ENCODE measurements at regions not wholly inside any gene's neighbourhood (a gene's known extent, or its start where the extent isn't known, plus 50 kb on each side); places are given as distances from the start of the nearest gene placed in this dataset.

DNA sequence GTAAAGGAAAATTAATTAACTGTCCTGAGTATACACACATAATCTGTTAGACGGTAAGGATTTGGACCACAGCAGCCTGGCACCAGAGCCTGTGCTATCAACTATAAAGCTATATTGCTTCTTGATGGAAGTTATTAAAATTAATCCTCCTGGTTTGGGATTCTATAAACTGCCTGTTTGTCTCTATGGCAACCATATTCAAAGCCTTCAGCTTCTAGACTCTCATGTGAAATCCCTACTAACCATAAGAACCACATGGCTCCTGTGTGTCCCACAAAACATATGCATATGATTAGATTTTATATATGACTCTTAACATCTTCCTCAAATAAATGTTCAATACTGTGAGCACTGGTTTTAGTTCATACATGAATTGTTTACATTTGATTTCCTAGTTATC lies 380.8 kb downstream of the ANKRD50 start:
- in situ Hi-C loops (cut with MboI), result loop anchor here (10.0 kb wide), 1 partner anchor 933 kb away; no protein-coding TSS in a partner anchor
- Histone ChIP-seq H3K4me1 (ENCODE audit: insufficient read depth) (0 out of 2 replicates have a peak, but pooled peaks cover 4% of the 10 kb centered on the region), H3K9me3 (ENCODE audit: low read depth) (no peaks in the 10 kb centered on the region), H3K79me2 (ENCODE audit: insufficient read depth) (no peaks in the 10 kb centered on the region), H3K9ac (no peak overlapping the region), H3K9me2 (ENCODE audit: insufficient read depth) (no peaks in the 10 kb centered on the region), H3K4me3 (no peak overlapping the region), H2AFZ (no peak overlapping the region), H3F3A (ENCODE audit: insufficient read depth) (no peaks in the 10 kb centered on the region), H3K27me3 (replicated peaks; ENCODE audit: insufficient read depth) (no peaks in the 10 kb centered on the region), H3K36me3 (ENCODE audit: low read depth) (no peaks in the 10 kb centered on the region), H3K27ac (no peak overlapping the region), H3K4me2 (ENCODE audit: unreplicated experiment) (no peak overlapping the region), H4K20me1 (ENCODE audit: insufficient read depth) (no peaks in the 10 kb centered on the region)
- WGBS, 2 experiments (ENCODE audit: low coverage in 1 of 2, low lambda C conversion rate in 2 of 2, missing lambda C conversion rate in 2 of 2), result 92 to 96% methylated on average over 1 of the region's 1 CpG
- DNase-seq, result no peak
- no peak for TF ChIP-seq EZH2phosphoT487 (IDR thresholded peaks at IDR 0.05; ENCODE audit: insufficient read depth, low read depth)
- no peak for TF ChIP-seq EZH2 (IDR thresholded peaks at IDR 0.05; ENCODE audit: insufficient read depth, poor library complexity, severe bottlenecking)

DNA sequence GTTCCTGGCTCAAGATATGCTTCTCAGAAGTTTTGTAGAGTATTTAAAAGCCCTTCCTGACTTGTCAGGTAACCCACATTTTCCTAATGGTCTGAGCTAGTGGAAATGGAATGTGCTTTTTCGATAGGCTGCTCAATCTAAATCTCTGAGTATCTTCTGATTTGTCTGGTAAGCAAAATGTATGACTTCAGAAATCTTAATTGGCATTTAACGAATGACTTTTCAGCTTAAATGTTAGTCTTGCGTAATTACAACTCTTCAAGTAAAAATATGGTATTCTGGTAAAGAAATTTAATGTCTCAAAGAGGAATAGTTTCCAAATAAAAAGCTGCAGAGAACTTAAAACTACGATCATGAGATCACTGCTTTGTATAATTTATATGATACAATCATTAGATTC lies 379.1 kb downstream of the ANKRD50 start:
- Histone ChIP-seq H3K27me3 (replicated peaks; ENCODE audit: insufficient read depth) (no peaks in the 10 kb centered on the region), H3K9me2 (ENCODE audit: insufficient read depth) (no peaks in the 10 kb centered on the region), H3K9me3 (ENCODE audit: low read depth) (no peaks in the 10 kb centered on the region), H3K9ac (no peak overlapping the region), H3K27ac (no peak overlapping the region), H3K4me3 (no peak overlapping the region), H2AFZ (no peak overlapping the region), H3K36me3 (ENCODE audit: low read depth) (no peaks in the 10 kb centered on the region), H3K4me1 (ENCODE audit: insufficient read depth) (0 out of 2 replicates have a peak, but pooled peaks cover 4% of the 10 kb centered on the region), H3K4me2 (ENCODE audit: unreplicated experiment) (no peak overlapping the region), H3F3A (ENCODE audit: insufficient read depth) (no peaks in the 10 kb centered on the region), H3K79me2 (ENCODE audit: insufficient read depth) (no peaks in the 10 kb centered on the region), H4K20me1 (ENCODE audit: insufficient read depth) (no peaks in the 10 kb centered on the region)
- in situ Hi-C loops (cut with MboI), result loop anchor here (10.0 kb wide), 1 partner anchor 931 kb away; no protein-coding TSS in a partner anchor
- no peak for DNase-seq
- TF ChIP-seq EZH2phosphoT487 (IDR thresholded peaks at IDR 0.05; ENCODE audit: insufficient read depth, low read depth) (no peak), EZH2 (IDR thresholded peaks at IDR 0.05; ENCODE audit: insufficient read depth, poor library complexity, severe bottlenecking) (no peak)
- 40 to 43% methylated on average over 4 of the region's 4 CpGs for WGBS, 2 experiments (ENCODE audit: low coverage in 1 of 2, low lambda C conversion rate in 2 of 2, missing lambda C conversion rate in 2 of 2)

DNA sequence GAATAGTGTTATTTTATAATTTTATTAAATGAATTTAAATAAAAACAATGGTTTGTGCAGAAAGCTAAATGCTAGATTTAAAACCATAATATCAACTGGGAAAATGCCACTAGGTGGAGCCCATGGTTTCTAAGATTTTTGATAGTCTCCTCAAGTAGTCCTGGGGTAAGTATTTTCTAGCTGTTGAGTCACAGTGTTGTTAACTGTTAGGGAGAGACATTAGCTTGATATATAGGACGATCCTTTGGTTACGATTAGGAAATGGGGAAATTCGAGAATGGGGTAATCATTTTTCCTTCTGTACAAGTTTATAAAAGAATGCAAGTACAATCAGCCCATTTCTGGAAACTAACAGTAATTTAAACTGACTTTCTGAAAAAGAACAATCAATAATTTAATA lies 378.4 kb downstream of the ANKRD50 start:
- in situ Hi-C loops (cut with MboI), result loop anchor here (10.0 kb wide), 1 partner anchor 931 kb away; no protein-coding TSS in a partner anchor
- no peak overlapping the region for H3K27ac ChIP-seq
- H3K9me3 ChIP-seq (ENCODE audit: low read depth), result no peaks in the 10 kb centered on the region
- 0 out of 2 replicates have a peak overlapping the region, but pooled peaks have one; percentile 16 for H3K9ac ChIP-seq
- H3K36me3 ChIP-seq (ENCODE audit: low read depth), result no peaks in the 10 kb centered on the region
- 0 out of 2 replicates have a peak, but pooled peaks cover 4% of the 10 kb centered on the region for H3K4me1 ChIP-seq (ENCODE audit: insufficient read depth)
- H4K20me1 ChIP-seq (ENCODE audit: insufficient read depth), result no peaks in the 10 kb centered on the region
- H3K4me2 ChIP-seq (ENCODE audit: unreplicated experiment), result peak overlapping the region; percentile 64
- H2AFZ ChIP-seq, result peak overlapping the region; percentile 36; the same call in 1 of the 2 replicates
- no peaks in the 10 kb centered on the region for H3K27me3 ChIP-seq (replicated peaks; ENCODE audit: insufficient read depth)
- no peaks in the 10 kb centered on the region for H3F3A ChIP-seq (ENCODE audit: insufficient read depth)
- no peaks in the 10 kb centered on the region for H3K9me2 ChIP-seq (ENCODE audit: insufficient read depth)
- WGBS, 2 experiments (ENCODE audit: low coverage in 1 of 2, low lambda C conversion rate in 2 of 2, missing lambda C conversion rate in 2 of 2), result 0% methylated on average over 3 of the region's 3 CpGs
- peak overlapping the region; percentile 41 for H3K4me3 ChIP-seq
- H3K79me2 ChIP-seq (ENCODE audit: insufficient read depth), result no peaks in the 10 kb centered on the region
- peak; percentile 87 for DNase-seq
- TF ChIP-seq EZH2phosphoT487 (IDR thresholded peaks at IDR 0.05; ENCODE audit: insufficient read depth, low read depth) (no peak), EZH2 (IDR thresholded peaks at IDR 0.05; ENCODE audit: insufficient read depth, poor library complexity, severe bottlenecking) (no peak)

DNA sequence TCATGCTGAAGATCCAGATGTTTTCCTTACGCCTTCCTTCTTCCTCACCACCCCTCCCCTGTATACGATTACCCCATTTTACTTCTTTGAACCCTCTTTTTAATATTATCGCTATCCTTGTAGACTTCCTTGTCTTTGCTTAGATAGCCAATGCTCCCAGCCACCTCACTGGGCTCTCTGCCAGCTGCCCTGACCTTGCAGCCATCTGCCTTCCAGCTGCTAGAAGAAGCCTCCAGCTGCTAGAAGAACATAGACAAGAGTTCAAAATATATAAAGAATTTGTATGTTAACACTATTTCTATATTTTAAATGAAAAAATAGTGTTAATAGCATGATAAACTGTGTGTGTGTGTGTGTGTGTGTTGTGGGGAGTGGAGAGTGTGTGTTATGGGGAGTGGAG lies 374.7 kb downstream of the ANKRD50 start:
- Histone ChIP-seq H3K4me3 (no peak overlapping the region), H3K9me3 (ENCODE audit: low read depth) (no peaks in the 10 kb centered on the region), H3K27ac (no peak overlapping the region), H3K4me2 (ENCODE audit: unreplicated experiment) (no peak overlapping the region), H3F3A (ENCODE audit: insufficient read depth) (no peaks in the 10 kb centered on the region), H3K27me3 (replicated peaks; ENCODE audit: insufficient read depth) (no peaks in the 10 kb centered on the region), H3K79me2 (ENCODE audit: insufficient read depth) (no peaks in the 10 kb centered on the region), H3K4me1 (ENCODE audit: insufficient read depth) (0 out of 2 replicates have a peak, but pooled peaks cover 4% of the 10 kb centered on the region), H3K9ac (no peak overlapping the region), H3K36me3 (ENCODE audit: low read depth) (no peaks in the 10 kb centered on the region), H4K20me1 (ENCODE audit: insufficient read depth) (no peaks in the 10 kb centered on the region), H3K9me2 (ENCODE audit: insufficient read depth) (no peaks in the 10 kb centered on the region), H2AFZ (no peak overlapping the region)
- in situ Hi-C loops (cut with MboI), result loop anchor here (10.0 kb wide), 1 partner anchor 927 kb away; no protein-coding TSS in a partner anchor
- DNase-seq, result no peak
- no peak for TF ChIP-seq EZH2phosphoT487 (IDR thresholded peaks at IDR 0.05; ENCODE audit: insufficient read depth, low read depth)
- no peak for TF ChIP-seq EZH2 (IDR thresholded peaks at IDR 0.05; ENCODE audit: insufficient read depth, poor library complexity, severe bottlenecking)
- 94% methylated on average over 3 of the region's 3 CpGs for WGBS, 2 experiments (ENCODE audit: low coverage in 1 of 2, low lambda C conversion rate in 2 of 2, missing lambda C conversion rate in 2 of 2)
